HCT116 (cell line): ENCODE measurements at regions not wholly inside any gene's neighbourhood (a gene's known extent, or its start where the extent isn't known, plus 50 kb on each side); places are given as distances from the start of the nearest gene placed in this dataset.

ENCODE experiments used
- ATAC-seq: fragments of 200-7000 bp; cut with Tn5 transposase; 2 replicates; pipeline ENCODE4 v1.9.1; 2020; ENCODE audit warnings: mild to moderate bottlenecking, moderate library complexity
- BruUV-seq: library from RNA; stranded (reverse); fragments of 400-500 nt; replicated peaks from 2 replicates; lab custom pipeline; 2021; lab: Mats Ljungman, UMichigan
- CTCF ChIA-PET: fragments of 300-600 bp; sonication (Branson Sonifier 250); formaldehyde crosslinking; loops from one replicate; lab custom pipeline; 2021; ENCODE audit warnings: antibody characterized with exemption; lab: Charles Lee
- POLR2A ChIA-PET: fragments of 300-600, 350-600 bp; sonication (Branson Sonifier 250); formaldehyde crosslinking; loops from one replicate; lab custom pipeline; 2021; ENCODE audit warnings: antibody characterized with exemption; lab: Charles Lee
- RAD21 ChIA-PET, 2 experiments: fragments of 300-600 bp; sonication (Branson Sonifier 250); formaldehyde crosslinking; loops; one replicate each; lab custom pipeline; 2023; ENCODE audit warnings: low total read pairs in 2 of 2; ENCODE audit not compliant: uncharacterized antibody in 2 of 2, unreplicated experiment in 2 of 2, low non-redundant PET in 1 of 2; lab: Charles Lee
- DNase-seq: peaks from one replicate; pipeline ENCODE4 v3.0.0-alpha.2; 2010; ENCODE audit warnings: low read depth, low spot score
- H2AFZ ChIP-seq: fragments of 200-600 bp; shearing (Covaris generic), sonication (generic); 2 replicates; pipeline ENCODE4 v1.6.1; 2017; ENCODE audit warnings: low read depth, mixed run types, mixed read lengths, antibody characterized with exemption, low read length; ENCODE audit not compliant: poor library complexity, severe bottlenecking
- H3K27ac ChIP-seq: 2 replicates; pipeline ENCODE4 v1.5.1; 2012; ENCODE audit warnings: low read depth, low read length
- H3K27me3 ChIP-seq: fragments of 200-600 bp; sonication (generic); 2 replicates; pipeline ENCODE4 v1.6.1; 2016; ENCODE audit warnings: mixed run types, low read length, mixed read lengths; ENCODE audit not compliant: insufficient read depth
- H3K36me3 ChIP-seq, 2 experiments: fragments of 200-500 bp in 1 of 2; fragments of 200-600 bp in 1 of 2; sonication (Bioruptor generic) in 1 of 2; sonication (generic) in 1 of 2; 2 replicates each; pipeline versions ENCODE4 v1.5.1 to v1.6.1; 2014 to 2016; ENCODE audit warnings: low read length in 2 of 2, inconsistent platforms in 1 of 2, mixed read lengths in 1 of 2, mixed run types in 1 of 2; ENCODE audit not compliant: insufficient read depth in 2 of 2, control insufficient read depth in 1 of 2
- H3K4me1 ChIP-seq, 2 experiments: fragments of 200-600 bp in 1 of 2; sonication (generic) in 1 of 2; 2 replicates each; pipeline versions ENCODE4 v1.5.1 to v1.6.1; 2012 to 2017; ENCODE audit warnings: low read length in 2 of 2, inconsistent platforms in 1 of 2, mild to moderate bottlenecking in 1 of 2, mixed read lengths in 1 of 2, mixed run types in 1 of 2, moderate library complexity in 1 of 2; ENCODE audit not compliant: insufficient read depth in 2 of 2, control insufficient read depth in 1 of 2
- H3K4me2 ChIP-seq: fragments of 200-600 bp; sonication (generic); 2 replicates; pipeline ENCODE4 v1.6.1; 2017; ENCODE audit warnings: mixed run types, low read length, mixed read lengths
- H3K4me3 ChIP-seq, 2 experiments: fragments of 200-600 bp in 1 of 2; sonication (generic) in 1 of 2; replicated peaks in 1 of 2; 2 replicates each; pipeline ENCODE4 v1.5.1; 2011 to 2016; ENCODE audit warnings: low read length in 2 of 2, control low read depth in 1 of 2, low read depth in 1 of 2, mild to moderate bottlenecking in 1 of 2, mixed read lengths in 1 of 2, mixed run types in 1 of 2
- H3K79me2 ChIP-seq: fragments of 200-600 bp; sonication (generic); 2 replicates; pipeline ENCODE4 v1.6.1; 2017; ENCODE audit warnings: mild to moderate bottlenecking, mixed run types, low read length, moderate library complexity, mixed read lengths; ENCODE audit not compliant: insufficient read depth
- H3K9ac ChIP-seq: fragments of 200-600 bp; sonication (generic); 2 replicates; pipeline ENCODE4 v1.6.1; 2016; ENCODE audit warnings: low read length, mixed read lengths
- H3K9me2 ChIP-seq: fragments of 200-600 bp; sonication (generic), shearing (Covaris generic); 2 replicates; pipeline ENCODE4 v1.6.1; 2017; ENCODE audit warnings: mixed run types, mild to moderate bottlenecking, moderate library complexity; ENCODE audit not compliant: insufficient read depth
- H3K9me3 ChIP-seq, 2 experiments: fragments of 200-500 bp in 1 of 2; fragments of 200-600 bp in 1 of 2; sonication (Bioruptor generic) in 1 of 2; sonication (generic) in 1 of 2; 2 replicates each; pipeline ENCODE4 v1.6.1; 2014 to 2017; ENCODE audit warnings: low read length in 2 of 2, mixed read lengths in 2 of 2, inconsistent platforms in 1 of 2, low read depth in 1 of 2, mild to moderate bottlenecking in 1 of 2, mixed run types in 1 of 2, moderate library complexity in 1 of 2; ENCODE audit not compliant: control insufficient read depth in 1 of 2, insufficient read depth in 1 of 2
- H4K20me1 ChIP-seq: fragments of 200-600 bp; sonication (generic), shearing (Covaris generic); 2 replicates; pipeline ENCODE4 v1.6.1; 2017; ENCODE audit warnings: mixed run types, mild to moderate bottlenecking, moderate library complexity; ENCODE audit not compliant: insufficient read depth
- CBX3 ChIP-seq: IDR thresholded peaks from 2 replicates; pipeline ENCODE4 v1.6.1; 2012; ENCODE audit warnings: low read depth
- CEBPB ChIP-seq: IDR thresholded peaks from 2 replicates; pipeline ENCODE4 v1.6.1; 2012; ENCODE audit warnings: low read depth
- CTCF ChIP-seq, 3 experiments: fragments of 200-600 bp in 1 of 3; sonication (generic) in 1 of 3; IDR thresholded peaks in 2 of 3; conservative IDR thresholded peaks in 1 of 3; 2 replicates each; pipeline ENCODE4 v1.5.1; 2012 to 2017; ENCODE audit warnings: low read depth in 2 of 3, low read length in 2 of 3, antibody characterized with exemption in 1 of 3, borderline replicate concordance in 1 of 3, control low read depth in 1 of 3, mild to moderate bottlenecking in 1 of 3, mixed read lengths in 1 of 3, mixed run types in 1 of 3, moderate library complexity in 1 of 3; ENCODE audit not compliant: insufficient read depth in 1 of 3
- EGR1 ChIP-seq: IDR thresholded peaks from 2 replicates; pipeline ENCODE4 v1.6.1; 2012; ENCODE audit warnings: low read depth
- ELF1 ChIP-seq: IDR thresholded peaks from 2 replicates; pipeline ENCODE4 v1.6.1; 2012; ENCODE audit warnings: low read depth, borderline replicate concordance
- EZH2 ChIP-seq: fragments of 200-600 bp; sonication (generic); IDR thresholded peaks from 2 replicates; pipeline ENCODE4 v1.6.1; 2017; ENCODE audit warnings: antibody characterized with exemption, mixed run types
- EZH2phosphoT487 ChIP-seq: fragments of 200-600 bp; IDR thresholded peaks from 2 replicates; pipeline ENCODE4 v1.6.1; 2018; ENCODE audit warnings: antibody characterized with exemption, borderline replicate concordance
- FOSL1 ChIP-seq: IDR thresholded peaks from 2 replicates; pipeline ENCODE4 v1.6.1; 2012; ENCODE audit warnings: low read depth
- MAX ChIP-seq: IDR thresholded peaks from 2 replicates; pipeline ENCODE4 v1.6.1; 2012
- POLR2AphosphoS5 ChIP-seq: IDR thresholded peaks from 2 replicates; pipeline ENCODE4 v1.6.1; 2011; ENCODE audit warnings: mild to moderate bottlenecking, low read depth, low read length, moderate library complexity
- RAD21 ChIP-seq: IDR thresholded peaks from 2 replicates; pipeline ENCODE4 v1.6.1; 2012; ENCODE audit warnings: low read depth, mild to moderate bottlenecking
- REST ChIP-seq: IDR thresholded peaks from 2 replicates; pipeline ENCODE4 v1.6.1; 2012; ENCODE audit warnings: low read depth
- SRF ChIP-seq: IDR thresholded peaks from 2 replicates; pipeline ENCODE4 v1.6.1; 2012; ENCODE audit warnings: low read depth
- ZBTB33 ChIP-seq: IDR thresholded peaks from 2 replicates; pipeline ENCODE4 v1.6.1; 2011; ENCODE audit warnings: mild to moderate bottlenecking, low read length, moderate library complexity; ENCODE audit not compliant: insufficient replicate concordance; ENCODE audit errors: extremely low read depth
- ZFX ChIP-seq: fragments of 450-650 bp; IDR thresholded peaks from 2 replicates; pipeline ENCODE4 v1.6.1; 2017
- ZNF274 ChIP-seq: fragments of 200-500 bp; sonication (Bioruptor generic); IDR thresholded peaks from 2 replicates; pipeline ENCODE4 v1.6.1; 2014; ENCODE audit warnings: mild to moderate bottlenecking, low read depth, low read length, inconsistent platforms
- intact Hi-C: fragments of 100-400 bp; cut with micrococcal nuclease; formaldehyde crosslinking; loops from 2 replicates; pipeline ENCODE4 v1.10.0; 2022

GRCh38 chr12:107526555-107527180 is 158.9 kb upstream of the PWP1 start:
- no peaks in the 10 kb centered on the region for H3K79me2 ChIP-seq
- TF ChIP-seq MAX (no peak), RAD21 (no peak), REST (no peak), ZFX (no peak), SRF (no peak), CEBPB (no peak), ZBTB33 (no peak), EZH2 (no peak), EGR1 (no peak), POLR2AphosphoS5 (no peak), EZH2phosphoT487 (no peak), ZNF274 (no peak), CBX3 (no peak), ELF1 (no peak), FOSL1 (no peak), CTCF (IDR thresholded peaks at IDR 0.05 in 2 of 3, conservative IDR thresholded peaks at IDR 0.05 in 1 of 3; ENCODE audit: borderline replicate concordance in 1 of 3, insufficient read depth in 1 of 3, low read depth in 2 of 3, low read length in 2 of 3) (no peak)
- TF ChIP-seq, all 23 proteins: peak for 0
- H3K4me2 ChIP-seq, result no peak overlapping the region
- H3K9me3 ChIP-seq, result no peaks in the 10 kb centered on the region
- ChIA-PET CTCF (no interaction called here), RAD21 (no interaction called here), POLR2A (no interaction called here)
- no peaks in the 10 kb centered on the region for H3K4me1 ChIP-seq
- no peaks in the 10 kb centered on the region for H4K20me1 ChIP-seq
- no peaks in the 10 kb centered on the region for H3K9me2 ChIP-seq
- DNase-seq, result no peak
- H3K4me3 ChIP-seq, result no peak overlapping the region
- no peak overlapping the region for H3K27ac ChIP-seq
- no peak overlapping the region for H3K9ac ChIP-seq
- no peaks in the 10 kb centered on the region for H3K27me3 ChIP-seq
- H3K36me3 ChIP-seq, result no peaks in the 10 kb centered on the region
- ATAC-seq, result no peak
- intact Hi-C loops, result no loop called here
- H2AFZ ChIP-seq, result no peak overlapping the region
- BruUV-seq, result no TSS peak
